Caco-2 (cell line): ENCODE measurements at regions not wholly inside any gene's neighbourhood (a gene's known extent, or its start where the extent isn't known, plus 50 kb on each side); places are given as distances from the start of the nearest gene placed in this dataset.

Experiments used
- BruUV-seq: library from RNA; stranded (reverse); fragments of 400-500 nt; replicated peaks from 2 replicates; lab custom pipeline; 2021; lab: Mats Ljungman, UMichigan
- CTCF ChIA-PET: fragments of 300-600 bp; sonication (Branson Sonifier 250); formaldehyde crosslinking; loops from one replicate; lab custom pipeline; 2022; ENCODE audit warnings: antibody characterized with exemption; lab: Charles Lee
- POLR2A ChIA-PET: fragments of 300-600 bp; sonication (Branson Sonifier 250); formaldehyde crosslinking; loops from one replicate; lab custom pipeline; 2022; ENCODE audit warnings: antibody characterized with exemption; lab: Charles Lee
- DNase-seq, 2 experiments: peaks; one replicate each; pipeline versions ENCODE4 v3.0.0 to v3.0.0-alpha.2; 2020 to 2022
- H3K27me3 ChIP-seq: replicated peaks from 2 replicates; pipeline ENCODE4 v1.6.0; 2011; ENCODE audit warnings: low read length; ENCODE audit not compliant: control insufficient read depth, insufficient read depth
- H3K36me3 ChIP-seq: 2 replicates; pipeline ENCODE4 v1.5.1; 2011; ENCODE audit warnings: low read length; ENCODE audit not compliant: control insufficient read depth, insufficient read depth
- H3K4me1 ChIP-seq: fragments of 250-450 bp; sonication (Bioruptor Pico); 2 replicates; pipeline ENCODE4 v1.5.1; 2020; ENCODE audit warnings: mild to moderate bottlenecking
- H3K4me3 ChIP-seq: 2 replicates; pipeline ENCODE4 v1.5.1; 2011; ENCODE audit warnings: low read depth, mild to moderate bottlenecking, control low read depth, low read length
- H3K9me3 ChIP-seq: fragments of 250-450 bp; sonication (Bioruptor Pico); 2 replicates; pipeline ENCODE4 v1.5.1; 2020; ENCODE audit warnings: mild to moderate bottlenecking, moderate library complexity
- H3K27ac Mint-ChIP-seq: one replicate; pipeline ENCODE4 v1.8.0; 2022; ENCODE audit warnings: mixed read lengths; ENCODE audit not compliant: unreplicated experiment
- H3K27me3 Mint-ChIP-seq: one replicate; pipeline ENCODE4 v1.8.0; 2022; ENCODE audit warnings: mixed read lengths; ENCODE audit not compliant: insufficient read depth, unreplicated experiment
- H3K36me3 Mint-ChIP-seq: one replicate; pipeline ENCODE4 v1.8.0; 2022; ENCODE audit warnings: mild to moderate bottlenecking, mixed read lengths; ENCODE audit not compliant: insufficient read depth, unreplicated experiment
- H3K4me1 Mint-ChIP-seq: one replicate; pipeline ENCODE4 v1.8.0; 2022; ENCODE audit warnings: low read depth, mixed read lengths; ENCODE audit not compliant: unreplicated experiment
- H3K4me3 Mint-ChIP-seq: one replicate; pipeline ENCODE4 v1.8.0; 2022; ENCODE audit warnings: mild to moderate bottlenecking, moderate library complexity, mixed read lengths; ENCODE audit not compliant: unreplicated experiment
- H3K9me3 Mint-ChIP-seq: one replicate; pipeline ENCODE4 v1.8.0; 2022; ENCODE audit warnings: mixed read lengths; ENCODE audit not compliant: unreplicated experiment
- CTCF ChIP-seq, 2 experiments: fragments of 200-600 bp in 1 of 2; IDR thresholded peaks; 1 replicate in 1 of 2; 2 replicates in 1 of 2; pipeline versions ENCODE4 v1.5.1 to v1.8.0; 2011 to 2022; ENCODE audit warnings: antibody characterized with exemption in 1 of 2, control low read depth in 1 of 2, inconsistent platforms in 1 of 2, low read depth in 1 of 2, low read length in 1 of 2, mild to moderate bottlenecking in 1 of 2, moderate library complexity in 1 of 2; ENCODE audit not compliant: insufficient read depth in 1 of 2, severe bottlenecking in 1 of 2, unreplicated experiment in 1 of 2
- intact Hi-C: fragments of 100-400 bp; cut with micrococcal nuclease; formaldehyde crosslinking; loops from one replicate; pipeline ENCODE4 v1.10.0; 2022; ENCODE audit not compliant: unreplicated experiment

- TF ChIP-seq CTCF (IDR thresholded peaks at IDR 0.05; ENCODE audit: insufficient read depth in 1 of 2, low read depth in 1 of 2, low read length in 1 of 2, severe bottlenecking in 1 of 2, unreplicated experiment in 1 of 2) = no peak
- H3K27ac Mint-ChIP-seq = no peak overlapping the region
- intact Hi-C loops = no loop called here
- Histone ChIP-seq H3K36me3 (no peaks in the 10 kb centered on the region), H3K9me3 (no peaks in the 10 kb centered on the region), H3K27me3 (no peaks in the 10 kb centered on the region), H3K4me3 (no peak overlapping the region), H3K4me1 (no peaks in the 10 kb centered on the region; the same call in 1 of the 2 replicates)
- peaks cover 6% of the 10 kb centered on the region for H3K36me3 Mint-ChIP-seq
- CTCF ChIA-PET = no interaction called here
- DNase-seq = no peak
- POLR2A ChIA-PET = no interaction called here
- H3K4me1 Mint-ChIP-seq = no peaks in the 10 kb centered on the region
- no peaks in the 10 kb centered on the region for H3K9me3 Mint-ChIP-seq
- no TSS peak for BruUV-seq
- H3K27me3 Mint-ChIP-seq = no peaks in the 10 kb centered on the region
- H3K4me3 Mint-ChIP-seq = no peak overlapping the region
Observed at GRCh38 chr14:71661441-71661840, 270.8 kb upstream of the RGS6 start.

- Histone ChIP-seq H3K9me3 (no peaks in the 10 kb centered on the region), H3K4me1 (no peaks in the 10 kb centered on the region; the same call in 1 of the 2 replicates), H3K4me3 (no peak overlapping the region), H3K27me3 (no peaks in the 10 kb centered on the region), H3K36me3 (no peaks in the 10 kb centered on the region)
- no peak overlapping the region for H3K4me3 Mint-ChIP-seq
- H3K27ac Mint-ChIP-seq = no peak overlapping the region
- H3K4me1 Mint-ChIP-seq = peaks cover 2% of the 10 kb centered on the region
- no peak for TF ChIP-seq CTCF (IDR thresholded peaks at IDR 0.05; ENCODE audit: insufficient read depth in 1 of 2, low read depth in 1 of 2, low read length in 1 of 2, severe bottlenecking in 1 of 2, unreplicated experiment in 1 of 2)
- BruUV-seq = no TSS peak
- peaks cover 11% of the 10 kb centered on the region for H3K36me3 Mint-ChIP-seq
- POLR2A ChIA-PET = no interaction called here
- intact Hi-C loops = no loop called here
- H3K9me3 Mint-ChIP-seq = no peaks in the 10 kb centered on the region
- no peaks in the 10 kb centered on the region for H3K27me3 Mint-ChIP-seq
- CTCF ChIA-PET = no interaction called here
- no peak for DNase-seq
Observed at GRCh38 chr14:71662291-71662790, 269.9 kb upstream of the RGS6 start.

GRCh38 chr14:71665157-71665556 lies 267.1 kb upstream of the RGS6 start:
- Histone ChIP-seq H3K4me3 (no peak overlapping the region), H3K9me3 (no peaks in the 10 kb centered on the region), H3K27me3 (no peaks in the 10 kb centered on the region), H3K36me3 (no peaks in the 10 kb centered on the region), H3K4me1 (no peaks in the 10 kb centered on the region)
- Mint-ChIP-seq H3K27ac (no peak overlapping the region), H3K36me3 (peaks cover 21% of the 10 kb centered on the region), H3K4me1 (peaks cover 6% of the 10 kb centered on the region), H3K9me3 (no peaks in the 10 kb centered on the region), H3K4me3 (no peak overlapping the region), H3K27me3 (no peaks in the 10 kb centered on the region)
- TF ChIP-seq CTCF (IDR thresholded peaks at IDR 0.05; ENCODE audit: insufficient read depth in 1 of 2, low read depth in 1 of 2, low read length in 1 of 2, severe bottlenecking in 1 of 2, unreplicated experiment in 1 of 2) = no peak
- intact Hi-C loops = no loop called here
- CTCF ChIA-PET = no interaction called here
- BruUV-seq = no TSS peak
- POLR2A ChIA-PET = no interaction called here
- DNase-seq = no peak
